OCI-LY3 (cell line): ENCODE measurements at regions not wholly inside any gene's neighbourhood (a gene's known extent, or its start where the extent isn't known, plus 50 kb on each side); places are given as distances from the start of the nearest gene placed in this dataset.

ENCODE experiments used
- H2AFZ ChIP-seq: fragments of 200-600, 300-600 bp; shearing (Covaris generic); 2 replicates; pipeline ENCODE4 v1.6.0; 2014; ENCODE audit warnings: antibody characterized with exemption, low read depth, low read length
- H3K27ac ChIP-seq: fragments of 200-600, 300-600 bp; sonication (generic); 2 replicates; pipeline ENCODE4 v1.5.1; 2014; ENCODE audit warnings: mild to moderate bottlenecking, low read length, moderate library complexity, mixed read lengths
- H3K27me3 ChIP-seq: fragments of 200-600, 300-600 bp; sonication (generic); 2 replicates; pipeline ENCODE4 v1.6.1; 2014; ENCODE audit warnings: low read depth, low read length, mixed read lengths
- H3K36me3 ChIP-seq: fragments of 200-600, 300-600 bp; sonication (generic); replicated peaks from 2 replicates; pipeline ENCODE3; 2014; ENCODE audit warnings: low read depth, low read length, mixed read lengths
- H3K4me1 ChIP-seq: fragments of 300-600, 200-600 bp; sonication (generic); 2 replicates; pipeline ENCODE4 v1.6.1; 2014; ENCODE audit warnings: low read length, mixed read lengths
- H3K4me2 ChIP-seq: fragments of 200-600, 300-600 bp; sonication (generic); 2 replicates; pipeline ENCODE4 v1.6.1; 2014; ENCODE audit warnings: low read length, mixed read lengths
- H3K4me3 ChIP-seq: fragments of 300-600, 200-600 bp; sonication (generic); 2 replicates; pipeline ENCODE4 v1.5.1; 2014; ENCODE audit warnings: antibody characterized with exemption, mild to moderate bottlenecking, low read length, moderate library complexity
- H3K79me2 ChIP-seq: fragments of 300-600, 200-600 bp; shearing (Covaris generic); 2 replicates; pipeline ENCODE4 v1.6.1; 2014; ENCODE audit warnings: mild to moderate bottlenecking, low read length, mixed read lengths
- H3K9ac ChIP-seq: fragments of 300-600, 200-600 bp; shearing (Covaris generic); 2 replicates; pipeline ENCODE4 v1.6.0; 2014; ENCODE audit warnings: mild to moderate bottlenecking, low read length, moderate library complexity
- H3K9me3 ChIP-seq: fragments of 200-600, 300-600 bp; shearing (Covaris generic); 2 replicates; pipeline ENCODE4 v1.6.1; 2014; ENCODE audit warnings: low read length, mixed read lengths; ENCODE audit not compliant: insufficient read depth
- H4K20me1 ChIP-seq: fragments of 200-600, 300-600 bp; sonication (generic); 2 replicates; pipeline ENCODE4 v1.6.1; 2016; ENCODE audit warnings: low read length, mixed read lengths; ENCODE audit not compliant: insufficient read depth
- CTCF ChIP-seq: fragments of 200-600, 300-600 bp; sonication (generic); IDR thresholded peaks from 2 replicates; pipeline ENCODE4 v1.5.1; 2014; ENCODE audit warnings: antibody characterized with exemption, low read length, low read depth
- EZH2phosphoT487 ChIP-seq: fragments of 200-600 bp; shearing (Covaris generic); IDR thresholded peaks from 2 replicates; pipeline ENCODE4 v1.6.1; 2018; ENCODE audit warnings: antibody characterized with exemption, mixed run types, low read depth

DNA sequence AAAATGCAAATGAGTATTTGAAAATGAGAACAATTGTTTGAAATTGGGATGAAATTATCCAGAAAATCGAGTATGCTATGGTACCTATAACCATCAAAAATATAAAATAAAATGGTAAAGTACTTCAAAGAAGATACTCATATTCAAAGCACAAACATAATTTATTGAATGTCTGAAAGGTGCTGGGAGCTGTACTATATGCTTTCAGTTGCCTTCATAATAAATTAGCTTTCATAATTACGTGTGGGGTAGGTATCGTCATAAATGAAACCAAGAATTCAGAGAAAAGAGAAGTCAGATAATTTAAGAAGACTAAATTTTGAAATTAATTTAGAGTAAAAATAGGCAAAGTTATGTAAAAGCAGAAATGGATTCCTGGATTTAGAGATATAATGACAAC is 721.9 kb upstream of the ACVR2A start:
- peak overlapping the region; percentile 59 for H3K4me3 ChIP-seq
- H3K9me3 ChIP-seq: peaks cover 17% of the 10 kb centered on the region
- H2AFZ ChIP-seq: no peak overlapping the region
- peak overlapping the region; percentile 94 for H3K27ac ChIP-seq
- peak overlapping the region; percentile 57; the same call in 1 of the 2 replicates for H3K9ac ChIP-seq
- no peaks in the 10 kb centered on the region for H4K20me1 ChIP-seq
- H3K27me3 ChIP-seq: no peaks in the 10 kb centered on the region
- TF ChIP-seq EZH2phosphoT487 (no peak), CTCF (no peak)
- peak overlapping the region; percentile 70 for H3K4me2 ChIP-seq
- peaks cover 36% of the 10 kb centered on the region for H3K4me1 ChIP-seq
- H3K36me3 ChIP-seq: peaks cover 44% of the 10 kb centered on the region
- H3K79me2 ChIP-seq: no peaks in the 10 kb centered on the region

DNA sequence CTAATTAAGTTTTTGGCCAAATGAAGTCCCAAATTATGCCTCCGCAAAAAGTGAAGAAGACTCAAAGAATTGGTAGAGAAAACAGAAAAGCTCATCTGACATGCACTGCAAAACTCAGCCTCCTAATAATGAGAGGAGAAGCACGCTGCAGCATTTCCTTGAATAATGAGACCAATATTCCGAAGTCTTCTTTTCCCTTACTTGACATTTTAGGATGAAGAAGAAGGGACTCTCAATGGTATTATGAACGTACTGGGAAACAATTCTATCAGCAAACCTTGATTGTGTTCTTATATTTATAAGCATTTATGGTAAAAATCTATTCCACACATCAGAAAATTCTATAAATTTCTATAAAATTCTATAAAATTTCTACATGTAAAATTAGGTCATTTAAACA is 733.9 kb upstream of the ACVR2A start:
- TF ChIP-seq CTCF (no peak), EZH2phosphoT487 (no peak)
- no peaks in the 10 kb centered on the region for H3K4me1 ChIP-seq
- H3K36me3 ChIP-seq: no peaks in the 10 kb centered on the region
- H4K20me1 ChIP-seq: no peaks in the 10 kb centered on the region
- no peaks in the 10 kb centered on the region for H3K9me3 ChIP-seq
- no peaks in the 10 kb centered on the region for H3K27me3 ChIP-seq
- no peak overlapping the region for H2AFZ ChIP-seq
- H3K4me3 ChIP-seq: no peak overlapping the region
- no peak overlapping the region for H3K9ac ChIP-seq
- no peaks in the 10 kb centered on the region for H3K79me2 ChIP-seq
- no peak overlapping the region for H3K27ac ChIP-seq
- H3K4me2 ChIP-seq: no peak overlapping the region

- Histone ChIP-seq H3K36me3 (no peaks in the 10 kb centered on the region), H3K79me2 (no peaks in the 10 kb centered on the region), H3K4me2 (no peak overlapping the region), H3K4me3 (no peak overlapping the region), H4K20me1 (no peaks in the 10 kb centered on the region), H3K27ac (no peak overlapping the region), H3K4me1 (no peaks in the 10 kb centered on the region), H2AFZ (no peak overlapping the region), H3K27me3 (no peaks in the 10 kb centered on the region), H3K9ac (no peak overlapping the region), H3K9me3 (no peaks in the 10 kb centered on the region)
- no peak for TF ChIP-seq CTCF
- no peak for TF ChIP-seq EZH2phosphoT487
These were observed 734.5 kb upstream of the ACVR2A start for GRCh38 chr2:147110317-147110716.

- no peaks in the 10 kb centered on the region for H3K4me1 ChIP-seq
- H3K9me3 ChIP-seq: no peaks in the 10 kb centered on the region
- H3K27ac ChIP-seq: no peak overlapping the region
- H3K4me3 ChIP-seq: no peak overlapping the region
- no peaks in the 10 kb centered on the region for H3K36me3 ChIP-seq
- H3K27me3 ChIP-seq: no peaks in the 10 kb centered on the region
- H3K79me2 ChIP-seq: no peaks in the 10 kb centered on the region
- H3K4me2 ChIP-seq: no peak overlapping the region
- TF ChIP-seq CTCF (no peak), EZH2phosphoT487 (no peak)
- H4K20me1 ChIP-seq: no peaks in the 10 kb centered on the region
- H3K9ac ChIP-seq: no peak overlapping the region
- H2AFZ ChIP-seq: no peak overlapping the region
These were observed 735.5 kb upstream of the ACVR2A start for GRCh38 chr2:147109291-147109690.
